Left ventricle myocardium inferior (tissue), 1 donor: ENCODE measurements at regions not wholly inside any gene's neighbourhood (a gene's known extent, or its start where the extent isn't known, plus 50 kb on each side); places are given as distances from the start of the nearest gene placed in this dataset.

Experiments
- DNase-seq: peaks from one replicate; pipeline ENCODE4 v3.0.0-alpha.2; 2020
- H3K27ac ChIP-seq: fragments of 200-600 bp; replicated peaks from 2 replicates; pipeline ENCODE4 v1.8.0; 2021
- H3K27me3 ChIP-seq: fragments of 200-600 bp; 2 replicates; pipeline ENCODE4 v1.8.0; 2021; ENCODE audit warnings: low read depth
- H3K36me3 ChIP-seq: fragments of 200-600 bp; 2 replicates; pipeline ENCODE4 v1.8.0; 2021
- H3K4me1 ChIP-seq: fragments of 200-600 bp; 2 replicates; pipeline ENCODE4 v1.8.0; 2021
- H3K4me3 ChIP-seq: fragments of 200-600 bp; 2 replicates; pipeline ENCODE4 v1.8.0; 2021; ENCODE audit warnings: mild to moderate bottlenecking, moderate library complexity
- H3K9me3 ChIP-seq: fragments of 200-600 bp; replicated peaks from 2 replicates; pipeline ENCODE4 v1.8.0; 2021
- CTCF ChIP-seq: fragments of 200-600 bp; IDR thresholded peaks from 2 replicates; pipeline ENCODE4 v1.8.0; 2021; ENCODE audit warnings: antibody characterized with exemption, mild to moderate bottlenecking, borderline replicate concordance
- intact Hi-C: fragments of 100-400 bp; cut with micrococcal nuclease; formaldehyde crosslinking; loops from one replicate; pipeline ENCODE4 v1.11.0; 2022
- donor health status: DM: no; HTN: yes; CAD: no; lungs with severe emphysema.

GRCh38 chr13:29706923-29707322 is 111.4 kb upstream of the SLC7A1 start:
- no peak for DNase-seq
- intact Hi-C loops: loop anchor here (10.0 kb wide), 1 partner anchor 192 kb away; no protein-coding TSS in a partner anchor
- Histone ChIP-seq H3K36me3 (no peaks in the 10 kb centered on the region), H3K4me1 (peaks cover 22% of the 10 kb centered on the region), H3K9me3 (no peaks in the 10 kb centered on the region), H3K27ac (no peak overlapping the region), H3K4me3 (no peak overlapping the region), H3K27me3 (peaks cover under 1% of the 10 kb centered on the region)
- no peak for TF ChIP-seq CTCF

DNA sequence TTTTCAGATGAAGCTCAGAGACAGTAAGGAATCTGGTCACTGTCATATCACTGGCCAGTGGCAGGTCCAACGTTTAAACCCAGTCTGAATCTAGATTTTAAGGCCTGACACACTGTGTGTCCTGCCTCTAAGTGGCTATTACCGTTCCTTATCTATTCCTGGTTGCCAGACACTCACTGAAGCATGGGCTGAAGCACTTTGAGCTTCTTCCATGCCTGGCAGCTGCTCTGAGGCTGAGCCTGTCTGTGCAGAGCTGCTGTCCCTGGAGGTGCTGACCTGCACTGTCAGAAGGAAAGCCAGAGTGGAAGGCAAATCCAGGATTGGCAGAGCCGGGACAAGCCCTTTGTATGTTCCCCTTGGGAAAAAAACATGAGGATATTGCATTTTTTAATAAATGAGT is 109.2 kb upstream of the SLC7A1 start:
- intact Hi-C loops: loop anchor here (10.0 kb wide), 1 partner anchor 190 kb away; no protein-coding TSS in a partner anchor
- DNase-seq: peak; percentile 23
- no peaks in the 10 kb centered on the region for H3K36me3 ChIP-seq
- no peaks in the 10 kb centered on the region for H3K27me3 ChIP-seq
- H3K27ac ChIP-seq: no peak overlapping the region
- H3K4me3 ChIP-seq: no peak overlapping the region
- H3K4me1 ChIP-seq: peaks cover 22% of the 10 kb centered on the region
- TF ChIP-seq CTCF: peak; percentile 26
- H3K9me3 ChIP-seq: no peaks in the 10 kb centered on the region

- TF ChIP-seq CTCF: no peak
- intact Hi-C loops: loop anchor here (10.0 kb wide), 1 partner anchor 189 kb away; no protein-coding TSS in a partner anchor
- no peak overlapping the region for H3K27ac ChIP-seq
Measured at GRCh38 chr13:29703421-29703820, 107.9 kb upstream of the SLC7A1 start.

GRCh38 chr13:29702912-29703351 is 107.4 kb upstream of the SLC7A1 start:
- DNase-seq: peak; percentile 28
- no peak for TF ChIP-seq CTCF
- Histone ChIP-seq H3K4me3 (peak overlapping the region; percentile 4), H3K27ac (no peak overlapping the region), H3K27me3 (no peaks in the 10 kb centered on the region), H3K4me1 (peaks cover 22% of the 10 kb centered on the region), H3K36me3 (no peaks in the 10 kb centered on the region), H3K9me3 (no peaks in the 10 kb centered on the region)
- intact Hi-C loops: loop anchor here (10.0 kb wide), 1 partner anchor 188 kb away; no protein-coding TSS in a partner anchor

More at GRCh38 chr13:29703421-29703820, 107.9 kb upstream of the SLC7A1 start:
- no peak for DNase-seq
- H3K4me1 ChIP-seq: peaks cover 22% of the 10 kb centered on the region
- no peak overlapping the region for H3K4me3 ChIP-seq
- H3K9me3 ChIP-seq: no peaks in the 10 kb centered on the region
- H3K27me3 ChIP-seq: no peaks in the 10 kb centered on the region
- no peaks in the 10 kb centered on the region for H3K36me3 ChIP-seq

DNA sequence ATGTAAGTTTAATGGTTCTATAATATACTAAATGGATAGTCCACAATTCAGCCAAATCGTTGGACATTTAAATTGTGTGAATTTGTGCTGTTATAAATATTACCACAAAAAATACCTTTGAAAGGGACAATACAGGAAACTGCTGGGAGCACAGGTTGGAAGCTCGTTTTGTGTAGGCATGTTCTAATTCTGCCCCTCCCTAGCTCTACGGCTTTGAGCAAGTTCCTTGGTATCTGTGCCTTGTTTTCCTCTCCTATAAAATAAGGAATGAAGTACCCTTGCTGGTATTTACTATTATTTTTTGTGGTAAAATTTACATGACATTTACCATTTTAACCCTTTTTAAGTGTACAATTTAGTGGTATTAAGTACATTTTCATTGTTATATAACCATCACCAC is 102.6 kb upstream of the SLC7A1 start:
- Histone ChIP-seq H3K27me3 (no peaks in the 10 kb centered on the region), H3K27ac (no peak overlapping the region), H3K4me3 (no peak overlapping the region), H3K36me3 (no peaks in the 10 kb centered on the region), H3K9me3 (no peaks in the 10 kb centered on the region), H3K4me1 (peaks cover 7% of the 10 kb centered on the region)
- no peak for DNase-seq
- no peak for TF ChIP-seq CTCF
- intact Hi-C loops: no loop called here
